Retinal pigment epithelial cell (primary cell): ENCODE measurements at regions not wholly inside any gene's neighbourhood (a gene's known extent, or its start where the extent isn't known, plus 50 kb on each side); places are given as distances from the start of the nearest gene placed in this dataset.

Experiments
- DNase-seq: peaks from one replicate; pipeline ENCODE4 v3.0.0-alpha.2; 2010; ENCODE audit warnings: low read depth
- H3K4me3 ChIP-seq: 2 replicates; pipeline ENCODE4 v1.5.1; 2011; ENCODE audit warnings: mild to moderate bottlenecking, low read length, control low read depth, moderate library complexity
- TF ChIP-seq, protein P1 (sequence below): conservative IDR thresholded peaks from 2 replicates; pipeline ENCODE4 v1.5.1; 2011; ENCODE audit warnings: low read depth, low read length, control low read depth, inconsistent platforms

DNA sequence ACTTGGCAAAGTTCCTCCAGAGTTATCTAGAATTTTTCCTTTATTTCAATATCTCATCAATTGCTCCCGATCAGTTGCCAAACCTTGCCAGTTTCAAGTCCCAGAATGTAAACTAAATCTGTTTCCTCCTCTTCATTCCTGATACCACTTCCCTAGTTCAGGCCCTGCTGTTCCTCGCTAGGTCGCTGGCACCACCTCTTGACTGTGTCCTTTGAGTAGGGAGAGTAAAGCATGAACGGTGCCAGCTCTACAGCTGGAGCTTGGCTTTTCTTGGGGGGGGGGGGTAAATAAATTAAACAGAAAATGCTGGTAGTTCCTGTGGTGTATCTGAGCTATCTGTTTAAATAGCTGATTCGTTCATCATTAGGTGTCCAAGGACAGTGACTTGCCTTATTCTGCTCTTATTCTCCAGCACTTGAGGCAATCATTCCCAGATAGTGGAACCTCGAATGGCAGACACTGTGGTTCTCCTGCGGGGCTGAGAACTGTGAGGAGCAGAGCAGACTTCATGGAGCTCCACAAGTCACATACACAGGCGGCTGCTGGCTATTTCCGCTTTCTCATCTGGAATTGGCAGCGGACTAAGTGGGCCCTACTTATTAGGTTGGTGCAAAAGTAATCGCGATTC lies 168.3 kb upstream of the FAT1 start:
- H3K4me3 ChIP-seq = no peak overlapping the region
- TF ChIP-seq, protein P1, sequence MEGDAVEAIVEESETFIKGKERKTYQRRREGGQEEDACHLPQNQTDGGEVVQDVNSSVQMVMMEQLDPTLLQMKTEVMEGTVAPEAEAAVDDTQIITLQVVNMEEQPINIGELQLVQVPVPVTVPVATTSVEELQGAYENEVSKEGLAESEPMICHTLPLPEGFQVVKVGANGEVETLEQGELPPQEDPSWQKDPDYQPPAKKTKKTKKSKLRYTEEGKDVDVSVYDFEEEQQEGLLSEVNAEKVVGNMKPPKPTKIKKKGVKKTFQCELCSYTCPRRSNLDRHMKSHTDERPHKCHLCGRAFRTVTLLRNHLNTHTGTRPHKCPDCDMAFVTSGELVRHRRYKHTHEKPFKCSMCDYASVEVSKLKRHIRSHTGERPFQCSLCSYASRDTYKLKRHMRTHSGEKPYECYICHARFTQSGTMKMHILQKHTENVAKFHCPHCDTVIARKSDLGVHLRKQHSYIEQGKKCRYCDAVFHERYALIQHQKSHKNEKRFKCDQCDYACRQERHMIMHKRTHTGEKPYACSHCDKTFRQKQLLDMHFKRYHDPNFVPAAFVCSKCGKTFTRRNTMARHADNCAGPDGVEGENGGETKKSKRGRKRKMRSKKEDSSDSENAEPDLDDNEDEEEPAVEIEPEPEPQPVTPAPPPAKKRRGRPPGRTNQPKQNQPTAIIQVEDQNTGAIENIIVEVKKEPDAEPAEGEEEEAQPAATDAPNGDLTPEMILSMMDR = no peak
- no peak for DNase-seq

DNA sequence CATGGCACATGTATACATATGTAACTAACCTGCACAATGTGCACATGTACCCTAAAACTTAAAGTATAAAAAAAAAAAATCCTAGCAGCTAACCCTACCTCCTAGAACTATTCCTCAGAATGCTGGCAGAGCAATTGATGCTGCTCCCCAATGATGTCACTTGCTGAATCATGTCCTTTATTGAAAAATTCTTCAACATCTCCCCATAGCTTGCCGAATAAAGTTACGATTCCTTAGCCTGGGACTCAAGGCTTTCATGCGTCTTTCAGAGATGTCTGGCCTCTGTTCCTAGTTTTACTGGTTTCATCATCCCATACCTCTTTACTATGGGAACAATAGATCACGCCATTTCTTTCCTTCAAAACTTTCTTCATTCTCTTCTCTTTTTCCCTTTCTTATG lies 174.7 kb upstream of the FAT1 start:
- TF ChIP-seq, protein P1 = no peak
- no peak overlapping the region for H3K4me3 ChIP-seq
- no peak for DNase-seq

DNA sequence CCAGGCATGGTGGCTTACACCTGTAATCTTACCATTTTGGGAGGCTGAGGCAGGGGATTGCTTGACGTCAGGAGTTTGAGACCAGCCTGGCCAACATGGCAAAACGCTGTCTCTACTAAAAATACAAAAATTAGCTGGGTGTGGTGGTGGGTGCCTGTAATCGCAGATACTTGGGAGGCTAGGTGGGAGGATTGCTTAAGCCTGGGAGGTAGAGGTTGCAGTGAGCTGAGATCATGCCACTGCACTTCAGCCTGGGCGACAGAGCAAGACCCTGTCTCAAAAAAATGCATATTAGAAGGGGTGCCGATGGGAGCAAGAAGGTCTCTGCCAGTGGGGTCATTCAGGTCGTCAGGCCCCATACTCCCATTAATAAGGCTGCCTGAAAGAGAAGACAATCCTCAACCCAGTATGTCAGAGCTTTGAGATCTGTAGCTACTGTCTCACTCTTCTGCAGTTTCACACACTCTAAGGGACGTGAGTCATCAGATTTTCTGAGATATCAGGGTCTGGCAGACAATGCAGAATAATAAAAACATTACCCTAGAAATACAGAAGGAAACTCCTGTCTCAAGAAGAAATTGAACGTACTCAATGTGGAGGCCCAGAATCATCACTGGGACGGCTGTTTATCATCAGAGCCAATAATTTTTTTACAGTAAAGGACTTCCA lies 176.7 kb upstream of the FAT1 start:
- TF ChIP-seq, protein P1 = no peak
- no peak for DNase-seq
- H3K4me3 ChIP-seq = no peak overlapping the region

DNA sequence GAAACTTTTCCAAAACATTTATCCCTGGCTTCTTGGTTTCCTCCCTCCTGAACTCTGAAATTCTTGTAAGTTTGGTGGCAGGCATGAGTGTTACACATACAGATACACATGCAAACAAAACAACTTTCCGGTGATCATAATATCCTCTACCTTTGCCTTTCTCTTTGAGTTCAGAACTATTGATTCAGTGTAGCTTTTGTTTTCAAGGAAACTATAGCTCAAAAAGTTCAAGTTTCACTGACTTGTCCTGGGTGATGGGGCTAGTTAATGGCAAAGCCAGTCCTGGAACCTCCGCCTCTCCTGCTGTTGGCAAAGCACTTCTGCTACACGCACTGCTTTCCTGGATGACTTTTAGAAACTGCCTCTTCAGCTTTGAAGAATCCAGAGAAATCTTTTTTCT lies 177.3 kb upstream of the FAT1 start:
- no peak for DNase-seq
- TF ChIP-seq, protein P1 = no peak
- H3K4me3 ChIP-seq = no peak overlapping the region

DNA sequence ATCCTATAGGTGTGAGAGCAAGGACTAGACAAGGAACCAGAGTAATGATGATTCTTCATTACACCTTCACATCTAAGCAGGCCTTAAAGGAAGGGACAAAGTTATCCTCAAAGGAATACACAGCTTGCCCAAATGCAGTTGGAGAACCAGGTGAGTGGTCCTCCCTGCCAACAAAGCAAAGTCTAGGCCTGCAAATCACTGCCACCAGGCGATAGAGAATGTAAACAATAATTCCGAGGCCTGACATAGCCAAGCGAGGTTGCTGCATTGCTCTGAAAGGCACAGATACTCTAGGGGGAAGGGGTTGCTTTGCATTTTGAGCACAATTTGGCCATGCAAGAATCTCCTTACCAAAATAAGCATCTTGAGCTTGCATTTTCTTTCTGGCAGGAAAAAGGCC lies 178.2 kb upstream of the FAT1 start:
- DNase-seq = no peak
- TF ChIP-seq, protein P1 = no peak
- no peak overlapping the region for H3K4me3 ChIP-seq

DNA sequence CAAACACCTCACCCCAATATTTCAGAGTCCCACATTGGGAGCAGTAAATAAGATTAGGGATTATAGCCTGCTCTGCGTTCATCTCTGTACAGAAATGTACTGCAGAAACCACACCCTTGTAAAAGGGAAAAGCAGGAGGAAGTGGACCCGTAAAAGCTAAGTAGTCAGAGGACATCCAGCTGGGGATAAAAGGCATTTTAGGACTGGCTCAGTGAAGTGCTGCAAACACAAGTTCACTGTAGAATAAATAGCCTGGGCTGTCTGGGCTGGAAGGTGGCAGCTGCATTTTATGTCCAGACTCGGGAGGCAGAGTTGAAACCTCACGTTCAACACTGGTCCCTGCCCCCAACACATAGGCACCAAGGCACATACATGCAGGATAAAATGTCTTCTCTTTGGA lies 178.7 kb upstream of the FAT1 start:
- no peak for DNase-seq
- no peak overlapping the region for H3K4me3 ChIP-seq
- TF ChIP-seq, protein P1 = no peak

DNA sequence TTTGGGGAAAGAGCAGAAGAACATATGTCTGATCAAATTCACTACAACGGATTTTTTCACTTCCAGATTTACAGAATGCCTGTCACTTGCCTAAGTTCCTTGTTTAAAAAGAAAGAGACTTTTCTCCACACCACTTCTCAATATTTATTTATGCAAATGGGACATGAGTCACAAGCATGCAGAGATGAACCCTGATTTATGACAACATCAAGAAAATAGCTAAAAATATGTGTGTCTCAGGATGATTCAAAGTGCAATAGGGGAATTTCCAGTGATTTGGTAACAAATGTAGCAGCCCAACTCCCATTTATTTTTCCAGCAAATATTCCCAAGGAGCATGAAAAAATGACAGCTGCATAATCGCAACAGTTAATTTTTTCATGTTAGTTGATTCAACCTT lies 180.4 kb upstream of the FAT1 start:
- DNase-seq = no peak
- TF ChIP-seq, protein P1 = no peak
- H3K4me3 ChIP-seq = no peak overlapping the region
